GM08714 (cell line): ENCODE measurements at regions not wholly inside any gene's neighbourhood (a gene's known extent, or its start where the extent isn't known, plus 50 kb on each side); places are given as distances from the start of the nearest gene placed in this dataset.

Experiments
- H3K4me3 ChIP-seq: fragments of 200-500 bp; sonication (Bioruptor generic); 2 replicates; pipeline ENCODE4 v1.5.1; 2014; ENCODE audit warnings: mild to moderate bottlenecking, low read length, inconsistent platforms
- ZNF274 ChIP-seq: IDR thresholded peaks from 2 replicates; pipeline ENCODE4 v1.6.1; 2012; ENCODE audit warnings: mild to moderate bottlenecking, low read depth, low read length

GRCh38 chr5:88450239-88450638 lies 181.6 kb upstream of the TMEM161B start:
- no peak overlapping the region for H3K4me3 ChIP-seq
- TF ChIP-seq ZNF274, result no peak

GRCh38 chr5:88438006-88438405 lies 169.4 kb upstream of the TMEM161B start:
- H3K4me3 ChIP-seq, result no peak overlapping the region
- TF ChIP-seq ZNF274, result no peak

- no peak for TF ChIP-seq ZNF274
- no peak overlapping the region for H3K4me3 ChIP-seq
Measured at GRCh38 chr5:88436290-88436689, 167.6 kb upstream of the TMEM161B start.

GRCh38 chr5:88428633-88429032 lies 160.0 kb upstream of the TMEM161B start:
- H3K4me3 ChIP-seq, result no peak overlapping the region
- no peak for TF ChIP-seq ZNF274

GRCh38 chr5:88426441-88426840 lies 157.8 kb upstream of the TMEM161B start:
- H3K4me3 ChIP-seq, result no peak overlapping the region
- no peak for TF ChIP-seq ZNF274

GRCh38 chr5:88425124-88425523 lies 156.5 kb upstream of the TMEM161B start:
- no peak overlapping the region for H3K4me3 ChIP-seq
- TF ChIP-seq ZNF274, result no peak

- no peak for TF ChIP-seq ZNF274
- no peak overlapping the region for H3K4me3 ChIP-seq
Measured at GRCh38 chr5:88419931-88420330, 151.3 kb upstream of the TMEM161B start.

- no peak for TF ChIP-seq ZNF274
- no peak overlapping the region for H3K4me3 ChIP-seq
Measured at GRCh38 chr5:88407341-88407740, 138.7 kb upstream of the TMEM161B start.

- no peak overlapping the region for H3K4me3 ChIP-seq
- TF ChIP-seq ZNF274, result no peak
Measured at GRCh38 chr5:88405783-88406182, 137.1 kb upstream of the TMEM161B start.

GRCh38 chr5:88404405-88404804 lies 135.8 kb upstream of the TMEM161B start:
- TF ChIP-seq ZNF274, result no peak
- no peak overlapping the region for H3K4me3 ChIP-seq

GRCh38 chr5:88401686-88402085 lies 133.0 kb upstream of the TMEM161B start:
- no peak for TF ChIP-seq ZNF274
- no peak overlapping the region for H3K4me3 ChIP-seq

GRCh38 chr5:88401228-88401627 lies 132.6 kb upstream of the TMEM161B start:
- no peak overlapping the region for H3K4me3 ChIP-seq
- no peak for TF ChIP-seq ZNF274

- no peak overlapping the region for H3K4me3 ChIP-seq
- no peak for TF ChIP-seq ZNF274
Measured at GRCh38 chr5:88399561-88399960, 130.9 kb upstream of the TMEM161B start.

- TF ChIP-seq ZNF274, result no peak
- no peak overlapping the region for H3K4me3 ChIP-seq
Measured at GRCh38 chr5:88398316-88398715, 129.7 kb upstream of the TMEM161B start.

- no peak for TF ChIP-seq ZNF274
- H3K4me3 ChIP-seq, result no peak overlapping the region
Measured at GRCh38 chr5:88396751-88397281, 128.2 kb upstream of the TMEM161B start.

- no peak overlapping the region for H3K4me3 ChIP-seq
- TF ChIP-seq ZNF274, result no peak
Measured at GRCh38 chr5:88396000-88396535, 127.4 kb upstream of the TMEM161B start.

GRCh38 chr5:88395264-88395663 lies 126.6 kb upstream of the TMEM161B start:
- no peak overlapping the region for H3K4me3 ChIP-seq
- no peak for TF ChIP-seq ZNF274
